ENCODE measurements at regions not wholly inside any gene's neighbourhood (a gene's known extent, or its start where the extent isn't known, plus 50 kb on each side); places are given as distances from the start of the nearest gene placed in this dataset.
A peak's percentile ranks its signal among the peaks of the same experiment; 100 is the strongest.

DNA sequence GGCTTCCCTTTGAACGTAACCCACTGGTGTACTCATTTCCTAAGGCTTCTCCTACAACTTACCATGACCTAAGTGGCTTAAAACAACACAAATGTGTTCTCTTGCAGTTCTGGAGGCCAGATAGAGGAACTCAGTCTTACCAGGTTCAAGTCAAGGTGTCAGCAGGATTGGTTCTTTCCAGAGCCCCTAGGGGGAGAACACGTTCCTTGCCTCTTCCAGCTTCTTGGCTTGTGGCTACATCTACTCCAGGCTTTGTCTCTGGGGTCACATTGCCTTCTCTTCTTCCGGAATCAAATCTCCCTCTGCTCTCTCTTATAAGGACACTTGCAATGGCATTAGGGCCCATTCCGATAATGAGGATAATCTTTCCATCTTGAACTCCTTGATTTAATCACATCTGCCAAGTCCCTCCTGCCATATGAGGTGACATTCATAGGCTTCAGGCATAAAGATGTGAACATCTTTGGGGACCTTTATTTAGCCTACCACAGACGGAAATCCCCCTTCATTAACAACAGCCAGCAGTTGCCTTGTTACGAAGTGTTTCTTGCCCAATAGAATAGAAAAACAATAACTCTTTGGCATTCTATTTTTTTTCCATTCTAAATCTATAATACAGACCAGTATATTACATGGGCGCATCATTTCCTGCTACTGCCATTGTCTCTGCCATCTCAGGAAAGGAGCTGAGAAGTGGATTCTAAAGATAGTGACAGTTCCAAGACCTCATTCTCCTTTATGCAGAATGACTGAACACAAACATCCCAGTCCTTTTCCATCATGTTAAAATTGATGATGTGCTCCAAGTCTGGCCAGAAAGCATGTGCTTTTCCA lies 362.0 kb downstream of the ZNF521 start:
- H3K79me1 ChIP-seq (ENCODE audit: low read depth in 1 of 2, low read length in 2 of 2), result no peaks in the 10 kb centered on the region
- no peaks in the 10 kb centered on the region for H3K27me3 ChIP-seq (ENCODE audit: control insufficient read depth, insufficient read depth, low read length)
- H3K18ac ChIP-seq (ENCODE audit: low read depth, low read length), result no peak overlapping the region
- H4K5ac ChIP-seq (ENCODE audit: low read depth, low read length), result no peak overlapping the region
- DNase-seq, result no peak
- H2AFZ ChIP-seq (replicated peaks; ENCODE audit: low read length, poor library complexity), result no peak overlapping the region
- H3K23ac ChIP-seq (ENCODE audit: low read depth, low read length), result no peak overlapping the region
- H3K4me1 ChIP-seq (ENCODE audit: control insufficient read depth, insufficient read depth, low read length), result peaks cover 18% of the 10 kb centered on the region
- no peak for TF ChIP-seq CTCF (conservative IDR thresholded peaks at IDR 0.05; ENCODE audit: low read depth, low read length)
- no peak for TF ChIP-seq ELK1 (IDR thresholded peaks at IDR 0.05; ENCODE audit: borderline replicate concordance, low read depth, low read length)
- no peak for TF ChIP-seq FOS (IDR thresholded peaks at IDR 0.05; ENCODE audit: low read depth, low read length)
- TF ChIP-seq MXI1 (IDR thresholded peaks at IDR 0.05; ENCODE audit: borderline replicate concordance, low read depth, low read length), result no peak
- TF ChIP-seq SMC3 (IDR thresholded peaks at IDR 0.05; ENCODE audit: low read depth, low read length), result no peak
- TF ChIP-seq CEBPB (IDR thresholded peaks at IDR 0.05; ENCODE audit: low read depth, low read length), result no peak
- no peak for TF ChIP-seq USF2 (IDR thresholded peaks at IDR 0.05; ENCODE audit: low read depth, low read length)
- no peak for TF ChIP-seq NFE2L2 (IDR thresholded peaks at IDR 0.05; ENCODE audit: low read depth, low read length)
- no peak for TF ChIP-seq RAD21 (IDR thresholded peaks at IDR 0.05; ENCODE audit: low read length)
- no peak for TF ChIP-seq RFX5 (IDR thresholded peaks at IDR 0.05; ENCODE audit: low read depth, low read length)
- TF ChIP-seq POLR2A (IDR thresholded peaks at IDR 0.05; ENCODE audit: low read depth, low read length), result no peak
- TF ChIP-seq CHD1 (IDR thresholded peaks at IDR 0.05; ENCODE audit: low read depth, low read length), result no peak
- TF ChIP-seq MAZ (IDR thresholded peaks at IDR 0.05; ENCODE audit: borderline replicate concordance, low read depth, low read length), result no peak
- BruUV-seq (replicated peaks), result no TSS peak
- no peak overlapping the region for H3K4ac ChIP-seq (ENCODE audit: low read depth, low read length)
- H3K14ac ChIP-seq (replicated peaks; ENCODE audit: low read depth, low read length), result no peak overlapping the region
- no peak overlapping the region for H4K8ac ChIP-seq (ENCODE audit: low read depth in 2 of 2, low read length in 2 of 2)
- no peak overlapping the region for H3K9ac ChIP-seq (ENCODE audit: low read depth, low read length)
- H2AK5ac ChIP-seq (ENCODE audit: low read depth, low read length), result no peak overlapping the region
- peaks cover 2% of the 10 kb centered on the region; the same call in 1 of the 2 replicates for H3K9me3 ChIP-seq (ENCODE audit: control insufficient read depth, insufficient read depth, low read length)
- ChIA-PET CTCF (interaction anchor here (1.0 kb wide), 1 partner anchor 14 kb away, joined by 3 read pairs; no protein-coding TSS in a partner anchor), POLR2A (ENCODE audit: unreplicated experiment) (no interaction called here)
- H4K91ac ChIP-seq (ENCODE audit: insufficient read depth, low read depth, low read length), result 0 out of 2 replicates have a peak overlapping the region, but pooled peaks have one; percentile 4
- no peak for ATAC-seq (ENCODE audit: low read depth)
- in situ Hi-C loops (cut with MboI; ENCODE audit: low sequenced_read_pairs) (no loop called here), intact Hi-C loops (cut with micrococcal nuclease) (loop anchor here (5.0 kb wide), 1 partner anchor 362 kb away; the partner anchor contains the start of gene ZNF521), dilution Hi-C loops (cut with HindIII; ENCODE audit: low sequenced_read_pairs, unreplicated experiment) (no loop called here)
- 79% methylated on average over 3 of the region's 7 CpGs; no CpG with 5 or more reads in 1 of the 2 experiments for WGBS, 2 experiments (ENCODE audit: extremely low coverage in 2 of 2, insufficient read length in 1 of 2)
- H2BK20ac ChIP-seq (ENCODE audit: low read depth, low read length), result no peak overlapping the region
- H3K4me3 ChIP-seq (ENCODE audit: insufficient read depth, low read depth, low read length), result no peak overlapping the region
- no peak overlapping the region for H2BK5ac ChIP-seq (ENCODE audit: low read depth, low read length, poor library complexity, severe bottlenecking)
- no peak overlapping the region for H2BK15ac ChIP-seq (ENCODE audit: low read depth, low read length)
- H3K4me2 ChIP-seq (ENCODE audit: low read depth, low read length), result no peak overlapping the region
- H3K36me3 ChIP-seq (ENCODE audit: control insufficient read depth, insufficient read depth, low read length), result no peaks in the 10 kb centered on the region
- H3K9me1 ChIP-seq (ENCODE audit: insufficient read depth, low read length), result no peaks in the 10 kb centered on the region
- no peaks in the 10 kb centered on the region for H4K20me1 ChIP-seq (ENCODE audit: insufficient read depth, low read length)
- no peak overlapping the region for H3K27ac ChIP-seq (ENCODE audit: insufficient read depth, low read length)
- H2BK120ac ChIP-seq (ENCODE audit: low read depth, low read length), result no peak overlapping the region
- no peak overlapping the region for H2AK9ac ChIP-seq (replicated peaks; ENCODE audit: low read depth, low read length, poor library complexity)
- H3K56ac ChIP-seq (ENCODE audit: extremely low read depth, insufficient read depth, low read length), result no peak overlapping the region
